Fibroblast of lung (primary cell): ENCODE measurements at regions not wholly inside any gene's neighbourhood (a gene's known extent, or its start where the extent isn't known, plus 50 kb on each side); places are given as distances from the start of the nearest gene placed in this dataset.

Source experiments
- CTCF ChIP-seq, 2 donors: IDR thresholded peaks in 1 of 2; conservative IDR thresholded peaks in 1 of 2; 1 replicate in 1 of 2; 2 replicates in 1 of 2; pipeline ENCODE4 v1.5.1; 2011 to 2012; ENCODE audit warnings: low read length in 2 of 2, control low read depth in 1 of 2, inconsistent platforms in 1 of 2, low read depth in 1 of 2, mild to moderate bottlenecking in 1 of 2
- EZH2 ChIP-seq: IDR thresholded peaks from 2 replicates; pipeline ENCODE4 v1.5.1; 2012; ENCODE audit warnings: low read length, control low read depth, mild to moderate bottlenecking; ENCODE audit errors: missing control alignments

- TF ChIP-seq CTCF (conservative IDR thresholded peaks at IDR 0.05 in 1 of 2, IDR thresholded peaks at IDR 0.05 in 1 of 2; ENCODE audit: low read depth in 1 of 2, low read length in 2 of 2) (no peak), EZH2 (no peak)
Observed at GRCh38 chr5:118017536-118017935, 970.8 kb downstream of the DTWD2 start.
